ENCODE measurements at regions not wholly inside any gene's neighbourhood (a gene's known extent, or its start where the extent isn't known, plus 50 kb on each side); places are given as distances from the start of the nearest gene placed in this dataset.

- no peak for TF ChIP-seq NFIC (IDR thresholded peaks at IDR 0.05)
- TF ChIP-seq MAX (IDR thresholded peaks at IDR 0.05): no peak
- TF ChIP-seq EP300 (IDR thresholded peaks at IDR 0.05; ENCODE audit: borderline replicate concordance): no peak
- TF ChIP-seq USF1 (IDR thresholded peaks at IDR 0.05): no peak
- TF ChIP-seq YY1 (IDR thresholded peaks at IDR 0.05; ENCODE audit: low read depth): no peak
- TF ChIP-seq FOXM1 (IDR thresholded peaks at IDR 0.05; ENCODE audit: borderline replicate concordance, low read depth): no peak
These were observed 325.9 kb downstream of the COL12A1 start for GRCh38 chr6:74879976-74880375.

Data from Ishikawa (cell line).